ENCODE measurements at regions not wholly inside any gene's neighbourhood (a gene's known extent, or its start where the extent isn't known, plus 50 kb on each side); places are given as distances from the start of the nearest gene placed in this dataset.

DNA sequence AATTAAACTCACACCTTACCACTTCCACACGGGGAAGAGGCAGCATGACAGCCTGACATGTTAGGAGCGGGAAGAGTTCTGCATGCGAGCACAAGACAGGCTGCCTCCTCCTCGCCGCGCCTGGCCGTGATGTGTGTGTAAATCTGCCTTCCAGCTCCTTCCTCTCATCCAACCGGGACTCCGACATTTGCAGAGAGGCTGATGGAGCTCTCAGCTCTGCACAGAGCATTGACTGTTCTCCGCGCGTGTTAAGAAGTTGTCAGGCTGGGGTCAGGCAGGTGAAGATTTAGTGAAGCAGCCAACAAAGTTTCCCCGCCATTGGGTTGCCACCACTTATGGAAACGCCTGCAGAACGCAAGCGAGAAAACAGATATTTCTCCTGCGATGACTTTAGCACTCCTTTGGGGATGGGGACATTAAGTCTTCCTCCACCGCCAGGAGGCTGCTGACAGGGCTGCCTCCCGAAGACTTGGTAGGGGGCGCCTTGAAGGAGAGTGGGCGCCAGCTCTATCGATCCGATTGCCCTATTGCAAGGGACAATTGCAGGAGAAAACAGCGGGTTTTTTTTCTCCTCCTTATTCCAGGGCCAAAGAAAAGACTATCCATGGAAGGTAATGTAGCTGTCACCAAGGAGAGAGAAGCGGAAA is 213.9 kb upstream of the TSHZ3 start (continued):
- TF ChIP-seq, protein P1, sequence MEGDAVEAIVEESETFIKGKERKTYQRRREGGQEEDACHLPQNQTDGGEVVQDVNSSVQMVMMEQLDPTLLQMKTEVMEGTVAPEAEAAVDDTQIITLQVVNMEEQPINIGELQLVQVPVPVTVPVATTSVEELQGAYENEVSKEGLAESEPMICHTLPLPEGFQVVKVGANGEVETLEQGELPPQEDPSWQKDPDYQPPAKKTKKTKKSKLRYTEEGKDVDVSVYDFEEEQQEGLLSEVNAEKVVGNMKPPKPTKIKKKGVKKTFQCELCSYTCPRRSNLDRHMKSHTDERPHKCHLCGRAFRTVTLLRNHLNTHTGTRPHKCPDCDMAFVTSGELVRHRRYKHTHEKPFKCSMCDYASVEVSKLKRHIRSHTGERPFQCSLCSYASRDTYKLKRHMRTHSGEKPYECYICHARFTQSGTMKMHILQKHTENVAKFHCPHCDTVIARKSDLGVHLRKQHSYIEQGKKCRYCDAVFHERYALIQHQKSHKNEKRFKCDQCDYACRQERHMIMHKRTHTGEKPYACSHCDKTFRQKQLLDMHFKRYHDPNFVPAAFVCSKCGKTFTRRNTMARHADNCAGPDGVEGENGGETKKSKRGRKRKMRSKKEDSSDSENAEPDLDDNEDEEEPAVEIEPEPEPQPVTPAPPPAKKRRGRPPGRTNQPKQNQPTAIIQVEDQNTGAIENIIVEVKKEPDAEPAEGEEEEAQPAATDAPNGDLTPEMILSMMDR (conservative IDR thresholded peaks at IDR 0.05; ENCODE audit: low read depth, low read length), result no peak
- no peak for TF ChIP-seq RFX5 (IDR thresholded peaks at IDR 0.05; ENCODE audit: low read depth, low read length)

GRCh38 chr19:31567776-31568175 is 218.5 kb upstream of the TSHZ3 start:
- H3K4me1 ChIP-seq (ENCODE audit: control insufficient read depth, insufficient read depth, low read length), result no peaks in the 10 kb centered on the region
- H3K27ac ChIP-seq (ENCODE audit: insufficient read depth, low read length), result no peak overlapping the region
- ChIA-PET POLR2A (ENCODE audit: unreplicated experiment) (no interaction called here), CTCF (no interaction called here)
- H3K9me1 ChIP-seq (ENCODE audit: insufficient read depth, low read length), result no peaks in the 10 kb centered on the region
- no peak overlapping the region for H4K8ac ChIP-seq (ENCODE audit: low read depth in 2 of 2, low read length in 2 of 2)
- 80% methylated on average over 1 of the region's 11 CpGs; no CpG with 5 or more reads in 1 of the 2 experiments for WGBS, 2 experiments (ENCODE audit: extremely low coverage in 2 of 2, insufficient read length in 1 of 2)
- no peak overlapping the region for H3K18ac ChIP-seq (ENCODE audit: low read depth, low read length)
- H4K5ac ChIP-seq (ENCODE audit: low read depth, low read length), result no peak overlapping the region
- no peak overlapping the region for H2AK9ac ChIP-seq (replicated peaks; ENCODE audit: low read depth, low read length, poor library complexity)
- H3K23ac ChIP-seq (ENCODE audit: low read depth, low read length), result no peak overlapping the region
- H4K91ac ChIP-seq (ENCODE audit: insufficient read depth, low read depth, low read length), result no peak overlapping the region
- H4K20me1 ChIP-seq (ENCODE audit: insufficient read depth, low read length), result no peaks in the 10 kb centered on the region
- DNase-seq (no peak), ATAC-seq (ENCODE audit: low read depth) (no peak)
- intact Hi-C loops (cut with micrococcal nuclease) (no loop called here), dilution Hi-C loops (cut with HindIII; ENCODE audit: low sequenced_read_pairs, unreplicated experiment) (no loop called here), in situ Hi-C loops (cut with MboI; ENCODE audit: low sequenced_read_pairs) (no loop called here)
- no peak overlapping the region for H2BK20ac ChIP-seq (ENCODE audit: low read depth, low read length)
- BruUV-seq (replicated peaks), result no TSS peak
- no peak overlapping the region for H3K14ac ChIP-seq (replicated peaks; ENCODE audit: low read depth, low read length)
- no peak overlapping the region for H3K56ac ChIP-seq (ENCODE audit: extremely low read depth, insufficient read depth, low read length)
- H2BK120ac ChIP-seq (ENCODE audit: low read depth, low read length), result no peak overlapping the region
- H3K9me3 ChIP-seq (ENCODE audit: control insufficient read depth, insufficient read depth, low read length), result no peaks in the 10 kb centered on the region
- H2BK15ac ChIP-seq (ENCODE audit: low read depth, low read length), result no peak overlapping the region
- no peaks in the 10 kb centered on the region for H3K36me3 ChIP-seq (ENCODE audit: control insufficient read depth, insufficient read depth, low read length)
- no peak overlapping the region for H2BK5ac ChIP-seq (ENCODE audit: low read depth, low read length, poor library complexity, severe bottlenecking)
- no peak overlapping the region for H3K9ac ChIP-seq (ENCODE audit: low read depth, low read length)
- H3K4ac ChIP-seq (ENCODE audit: low read depth, low read length), result no peak overlapping the region
- H2AK5ac ChIP-seq (ENCODE audit: low read depth, low read length), result no peak overlapping the region
- no peak overlapping the region for H3K4me3 ChIP-seq (ENCODE audit: insufficient read depth, low read depth, low read length)
- H3K79me1 ChIP-seq (ENCODE audit: low read depth in 1 of 2, low read length in 2 of 2), result no peaks in the 10 kb centered on the region
- no peak overlapping the region for H2AFZ ChIP-seq (replicated peaks; ENCODE audit: low read length, poor library complexity)
- no peak overlapping the region for H3K4me2 ChIP-seq (ENCODE audit: low read depth, low read length)
- no peaks in the 10 kb centered on the region for H3K27me3 ChIP-seq (ENCODE audit: control insufficient read depth, insufficient read depth, low read length)
- TF ChIP-seq CEBPB (IDR thresholded peaks at IDR 0.05; ENCODE audit: low read depth, low read length) (no peak), POLR2A (IDR thresholded peaks at IDR 0.05; ENCODE audit: low read depth, low read length) (no peak), BHLHE40 (IDR thresholded peaks at IDR 0.05; ENCODE audit: low read depth, low read length) (no peak), MXI1 (IDR thresholded peaks at IDR 0.05; ENCODE audit: borderline replicate concordance, low read depth, low read length) (no peak), FOS (IDR thresholded peaks at IDR 0.05; ENCODE audit: low read depth, low read length) (no peak), SMC3 (IDR thresholded peaks at IDR 0.05; ENCODE audit: low read depth, low read length) (no peak), RCOR1 (IDR thresholded peaks at IDR 0.05; ENCODE audit: insufficient replicate concordance, low read length) (no peak), RAD21 (IDR thresholded peaks at IDR 0.05; ENCODE audit: low read length) (no peak), NFE2L2 (IDR thresholded peaks at IDR 0.05; ENCODE audit: low read depth, low read length) (no peak), CHD1 (IDR thresholded peaks at IDR 0.05; ENCODE audit: low read depth, low read length) (no peak)
- TF ChIP-seq, protein P1 (conservative IDR thresholded peaks at IDR 0.05; ENCODE audit: low read depth, low read length), result no peak
- TF ChIP-seq, protein P2, sequence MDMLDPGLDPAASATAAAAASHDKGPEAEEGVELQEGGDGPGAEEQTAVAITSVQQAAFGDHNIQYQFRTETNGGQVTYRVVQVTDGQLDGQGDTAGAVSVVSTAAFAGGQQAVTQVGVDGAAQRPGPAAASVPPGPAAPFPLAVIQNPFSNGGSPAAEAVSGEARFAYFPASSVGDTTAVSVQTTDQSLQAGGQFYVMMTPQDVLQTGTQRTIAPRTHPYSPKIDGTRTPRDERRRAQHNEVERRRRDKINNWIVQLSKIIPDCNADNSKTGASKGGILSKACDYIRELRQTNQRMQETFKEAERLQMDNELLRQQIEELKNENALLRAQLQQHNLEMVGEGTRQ (IDR thresholded peaks at IDR 0.05; ENCODE audit: low read depth, low read length), result no peak

All from IMR-90 (cell line).